ENCODE measurements at regions not wholly inside any gene's neighbourhood (a gene's known extent, or its start where the extent isn't known, plus 50 kb on each side); places are given as distances from the start of the nearest gene placed in this dataset.

DNA sequence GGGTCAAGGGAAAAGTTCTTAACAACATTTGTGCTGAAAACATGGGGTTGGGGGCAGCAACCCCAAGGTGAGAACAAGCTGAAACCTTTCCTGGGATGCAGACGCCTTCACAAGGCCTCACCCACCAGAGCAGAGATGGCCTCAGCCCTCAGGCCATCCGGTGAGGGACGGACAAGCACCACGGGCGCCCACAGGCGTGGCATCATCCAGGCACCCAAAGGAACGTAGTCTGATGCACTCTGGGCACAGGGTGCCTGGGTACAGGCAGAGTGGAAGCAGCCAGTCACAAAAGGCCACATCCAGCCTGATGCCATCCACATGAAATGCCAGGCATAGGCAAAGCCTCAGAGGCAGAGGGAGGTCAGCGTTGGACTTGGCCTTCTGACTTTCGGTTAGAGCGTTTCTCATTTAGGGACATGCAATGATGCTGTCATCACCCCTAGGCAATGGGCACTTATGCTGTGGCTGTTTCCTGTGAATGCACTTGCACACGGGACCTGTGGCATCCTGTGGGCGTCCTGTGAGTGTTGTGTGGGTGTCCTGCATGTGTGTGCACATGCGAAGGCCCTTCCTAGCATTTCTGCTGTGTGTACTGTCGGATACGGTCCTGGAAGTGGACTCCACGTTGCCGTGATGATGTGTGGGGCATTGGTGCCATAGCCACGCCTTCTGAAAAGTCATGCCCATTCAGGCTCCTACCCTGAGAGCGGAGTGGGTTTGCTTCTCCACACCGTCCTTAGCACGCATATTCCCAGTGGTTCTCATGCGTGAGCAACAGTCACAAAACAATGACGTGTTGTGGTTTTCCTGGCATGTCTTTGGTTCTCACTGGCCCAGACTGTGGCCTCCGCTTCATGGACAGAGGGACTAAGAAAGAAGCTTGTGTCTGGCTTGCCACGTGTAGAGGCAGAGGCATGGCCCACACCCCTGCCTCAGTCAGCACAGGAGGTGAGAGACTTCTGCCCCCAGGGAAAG is 52.7 kb upstream of the ZNF469 start:
- TF ChIP-seq, protein P1, sequence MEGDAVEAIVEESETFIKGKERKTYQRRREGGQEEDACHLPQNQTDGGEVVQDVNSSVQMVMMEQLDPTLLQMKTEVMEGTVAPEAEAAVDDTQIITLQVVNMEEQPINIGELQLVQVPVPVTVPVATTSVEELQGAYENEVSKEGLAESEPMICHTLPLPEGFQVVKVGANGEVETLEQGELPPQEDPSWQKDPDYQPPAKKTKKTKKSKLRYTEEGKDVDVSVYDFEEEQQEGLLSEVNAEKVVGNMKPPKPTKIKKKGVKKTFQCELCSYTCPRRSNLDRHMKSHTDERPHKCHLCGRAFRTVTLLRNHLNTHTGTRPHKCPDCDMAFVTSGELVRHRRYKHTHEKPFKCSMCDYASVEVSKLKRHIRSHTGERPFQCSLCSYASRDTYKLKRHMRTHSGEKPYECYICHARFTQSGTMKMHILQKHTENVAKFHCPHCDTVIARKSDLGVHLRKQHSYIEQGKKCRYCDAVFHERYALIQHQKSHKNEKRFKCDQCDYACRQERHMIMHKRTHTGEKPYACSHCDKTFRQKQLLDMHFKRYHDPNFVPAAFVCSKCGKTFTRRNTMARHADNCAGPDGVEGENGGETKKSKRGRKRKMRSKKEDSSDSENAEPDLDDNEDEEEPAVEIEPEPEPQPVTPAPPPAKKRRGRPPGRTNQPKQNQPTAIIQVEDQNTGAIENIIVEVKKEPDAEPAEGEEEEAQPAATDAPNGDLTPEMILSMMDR (IDR thresholded peaks at IDR 0.05; ENCODE audit: low read depth, low read length) = no peak
- TF ChIP-seq EZH2phosphoT487 (IDR thresholded peaks at IDR 0.05; ENCODE audit: low read depth) = no peak
